ENCODE measurements at regions not wholly inside any gene's neighbourhood (a gene's known extent, or its start where the extent isn't known, plus 50 kb on each side); places are given as distances from the start of the nearest gene placed in this dataset.

DNA sequence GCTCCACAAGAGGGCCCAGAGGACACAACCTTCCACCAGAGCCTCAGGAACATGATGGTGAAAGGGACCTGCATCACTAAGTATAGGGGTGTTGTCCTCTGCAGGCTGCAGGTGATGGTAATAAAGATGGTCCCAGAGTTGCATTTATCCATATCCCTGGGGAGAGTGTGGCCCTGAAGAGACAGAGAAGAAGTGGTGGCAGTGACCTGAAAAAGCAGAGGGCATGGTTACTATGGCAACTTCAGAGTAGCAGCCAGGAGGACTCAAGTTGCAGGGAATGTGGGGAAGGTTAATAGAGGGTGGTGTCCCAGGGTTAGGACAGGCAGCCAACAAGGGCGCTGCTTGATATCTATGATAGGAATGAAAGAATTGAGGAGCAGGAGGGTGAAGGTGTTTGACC lies 57.1 kb downstream of the HLA-A start:
- 87% methylated on average over 1 of the region's 1 CpG for WGBS

DNA sequence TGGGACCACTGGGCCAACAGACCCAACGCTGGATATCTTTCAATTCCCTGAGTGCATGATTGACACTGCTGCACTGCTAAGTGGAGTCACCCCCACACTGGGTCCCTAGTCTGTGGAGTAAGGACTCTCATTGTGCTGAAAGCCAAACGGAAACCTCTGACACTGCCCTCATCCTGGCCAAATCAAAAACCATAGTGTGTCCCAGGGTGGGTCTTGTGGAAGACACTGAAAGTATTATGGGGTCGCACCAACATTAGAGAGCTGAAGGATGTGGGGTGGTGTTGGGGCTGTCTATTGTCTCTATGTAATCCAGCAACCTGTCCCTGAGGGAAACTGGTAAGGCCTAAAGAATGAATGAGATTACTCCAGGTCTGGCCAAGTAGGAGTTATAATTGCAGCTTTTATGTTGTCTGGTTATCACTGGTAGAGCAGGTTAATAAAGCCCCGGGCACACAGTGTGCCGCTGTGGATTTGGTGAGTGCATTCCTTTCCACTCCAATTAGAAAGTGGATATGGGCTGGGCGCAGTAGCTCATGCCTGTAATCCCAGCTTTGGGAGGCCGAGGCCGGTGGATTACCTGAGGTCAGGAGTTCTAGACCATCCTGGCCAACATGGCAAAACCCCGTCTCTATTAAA lies 57.9 kb downstream of the HLA-A start:
- Histone ChIP-seq H3K9ac (ENCODE audit: low read depth, low read length) (no peak overlapping the region), H3K27me3 (ENCODE audit: insufficient read depth, low read length) (peaks cover 44% of the 10 kb centered on the region), H3K27ac (ENCODE audit: low read depth, low read length) (no peak overlapping the region), H3K4me1 (ENCODE audit: insufficient read depth, low read length) (no peaks in the 10 kb centered on the region), H3K4me3 (ENCODE audit: low read length) (no peak overlapping the region), H3K36me3 (ENCODE audit: insufficient read depth, low read length) (no peaks in the 10 kb centered on the region), H3K9me3 (ENCODE audit: insufficient read depth, low read depth, low read length) (no peaks in the 10 kb centered on the region)
- 90% methylated on average over 9 of the region's 9 CpGs for WGBS

More for the DNA sequence above, 57.1 kb downstream of the HLA-A start:
- peaks cover 35% of the 10 kb centered on the region for H3K27me3 ChIP-seq (ENCODE audit: insufficient read depth, low read length)
- H3K9me3 ChIP-seq (ENCODE audit: insufficient read depth, low read depth, low read length): no peaks in the 10 kb centered on the region
- H3K36me3 ChIP-seq (ENCODE audit: insufficient read depth, low read length): no peaks in the 10 kb centered on the region
- no peak overlapping the region for H3K27ac ChIP-seq (ENCODE audit: low read depth, low read length)
- H3K4me1 ChIP-seq (ENCODE audit: insufficient read depth, low read length): no peaks in the 10 kb centered on the region
- H3K9ac ChIP-seq (ENCODE audit: low read depth, low read length): no peak overlapping the region
- H3K4me3 ChIP-seq (ENCODE audit: low read length): no peak overlapping the region

DNA sequence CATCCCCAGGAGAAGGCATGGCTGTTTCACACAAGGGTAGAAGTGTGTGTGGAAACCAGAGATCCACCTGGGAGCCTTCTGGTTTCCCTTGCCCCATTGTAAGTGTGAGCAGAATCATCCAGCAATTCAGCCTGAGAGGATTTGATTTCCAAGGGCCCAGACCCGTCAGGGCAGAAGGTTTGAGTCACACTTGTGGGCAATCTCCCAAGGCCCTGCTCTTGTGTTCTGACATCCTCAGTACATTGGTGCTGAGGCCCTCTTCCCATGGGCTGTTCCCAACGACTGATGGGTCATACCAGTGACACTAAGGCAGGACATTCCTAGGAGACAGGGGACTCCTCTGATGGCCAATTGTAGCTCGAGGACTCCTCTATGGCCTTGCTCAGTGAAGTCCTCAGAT lies 58.2 kb upstream of the POLR1H start:
- Histone ChIP-seq H3K36me3 (ENCODE audit: insufficient read depth, low read length) (no peaks in the 10 kb centered on the region), H3K9me3 (ENCODE audit: insufficient read depth, low read depth, low read length) (no peaks in the 10 kb centered on the region), H3K9ac (ENCODE audit: low read depth, low read length) (no peak overlapping the region), H3K27ac (ENCODE audit: low read depth, low read length) (no peak overlapping the region), H3K4me1 (ENCODE audit: insufficient read depth, low read length) (no peaks in the 10 kb centered on the region), H3K4me3 (ENCODE audit: low read length) (no peak overlapping the region), H3K27me3 (ENCODE audit: insufficient read depth, low read length) (peaks cover 67% of the 10 kb centered on the region)
- 82% methylated on average over 3 of the region's 3 CpGs for WGBS

DNA sequence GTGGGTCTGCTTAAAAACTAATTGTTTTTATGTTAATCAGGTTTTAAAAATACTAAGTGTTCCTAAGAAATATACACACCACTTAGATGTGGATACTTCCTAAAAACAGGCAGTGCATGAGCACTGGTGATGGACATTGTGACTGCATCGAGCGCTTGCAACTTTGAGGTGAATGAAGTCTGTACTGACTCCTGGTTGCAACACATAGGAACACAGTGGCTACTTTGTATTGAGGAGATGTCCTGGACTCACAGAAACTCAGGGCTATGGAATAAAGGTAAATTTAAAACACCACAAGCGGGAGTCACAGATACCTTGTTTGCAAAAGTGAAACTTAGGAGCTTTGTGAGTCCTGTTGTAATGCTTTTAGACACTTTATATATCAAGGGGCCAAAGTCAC lies 55.6 kb upstream of the POLR1H start:
- H3K27ac ChIP-seq (ENCODE audit: low read depth, low read length): no peak overlapping the region
- H3K27me3 ChIP-seq (ENCODE audit: insufficient read depth, low read length): peaks cover 89% of the 10 kb centered on the region
- H3K9me3 ChIP-seq (ENCODE audit: insufficient read depth, low read depth, low read length): no peaks in the 10 kb centered on the region
- 84% methylated on average over 3 of the region's 3 CpGs for WGBS
- no peaks in the 10 kb centered on the region for H3K4me1 ChIP-seq (ENCODE audit: insufficient read depth, low read length)
- no peak overlapping the region for H3K9ac ChIP-seq (ENCODE audit: low read depth, low read length)
- H3K36me3 ChIP-seq (ENCODE audit: insufficient read depth, low read length): no peaks in the 10 kb centered on the region
- H3K4me3 ChIP-seq (ENCODE audit: low read length): no peak overlapping the region

DNA sequence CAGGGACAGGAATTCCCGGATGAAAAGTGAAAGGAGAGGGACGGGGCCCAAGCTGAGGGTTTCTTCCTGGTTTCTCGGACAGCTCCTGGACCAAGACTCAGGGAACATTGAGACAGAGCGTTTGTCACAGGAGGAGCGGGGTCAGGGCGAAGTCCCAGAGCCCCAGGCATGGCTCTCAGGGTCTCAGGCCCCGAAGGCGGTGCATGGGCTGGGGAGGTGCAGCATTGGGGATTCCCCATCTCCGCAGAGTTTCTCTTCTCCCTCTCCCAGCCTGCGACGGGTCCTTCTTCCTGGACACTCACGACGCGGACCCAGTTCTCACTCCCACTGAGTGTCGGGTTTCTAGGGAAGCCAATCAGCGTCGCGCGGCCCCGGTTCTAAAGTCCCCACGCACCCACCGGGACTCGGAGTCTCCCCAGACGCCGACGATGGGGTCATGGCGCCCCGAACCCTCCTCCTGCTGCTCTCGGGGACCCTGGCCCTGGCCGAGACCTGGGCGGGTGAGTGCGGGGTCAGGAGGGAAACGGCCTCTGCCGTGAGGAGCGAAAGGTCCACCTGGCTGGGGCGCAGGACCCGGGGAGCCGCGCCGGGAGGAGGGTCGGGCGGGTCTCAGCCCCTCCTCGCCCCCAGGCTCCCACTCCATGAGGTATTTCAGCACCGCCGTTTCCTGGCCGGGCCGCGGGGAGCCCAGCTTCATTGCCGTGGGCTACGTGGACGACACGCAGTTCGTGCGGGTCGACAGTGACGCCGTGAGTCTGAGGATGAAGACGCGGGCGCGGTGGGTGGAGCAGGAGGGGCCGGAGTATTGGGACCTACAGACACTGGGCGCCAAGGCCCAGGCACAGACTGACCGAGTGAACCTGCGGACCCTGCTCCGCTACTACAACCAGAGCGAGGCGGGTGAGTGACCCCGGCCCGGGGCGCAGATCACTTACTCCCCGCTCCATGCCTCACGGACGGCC lies 54.6 kb upstream of the POLR1H start:
- no peak overlapping the region; the same call in 1 of the 2 replicates for H3K9ac ChIP-seq (ENCODE audit: low read depth, low read length)
- H3K9me3 ChIP-seq (ENCODE audit: insufficient read depth, low read depth, low read length): no peaks in the 10 kb centered on the region
- WGBS: 4% methylated on average over 74 of the region's 74 CpGs
- no peaks in the 10 kb centered on the region for H3K4me1 ChIP-seq (ENCODE audit: insufficient read depth, low read length)
- H3K36me3 ChIP-seq (ENCODE audit: insufficient read depth, low read length): no peaks in the 10 kb centered on the region
- no peak overlapping the region for H3K27ac ChIP-seq (ENCODE audit: low read depth, low read length)
- H3K4me3 ChIP-seq (ENCODE audit: low read length): peak overlapping the region; percentile 59
- H3K27me3 ChIP-seq (ENCODE audit: insufficient read depth, low read length): peaks cover 86% of the 10 kb centered on the region

DNA sequence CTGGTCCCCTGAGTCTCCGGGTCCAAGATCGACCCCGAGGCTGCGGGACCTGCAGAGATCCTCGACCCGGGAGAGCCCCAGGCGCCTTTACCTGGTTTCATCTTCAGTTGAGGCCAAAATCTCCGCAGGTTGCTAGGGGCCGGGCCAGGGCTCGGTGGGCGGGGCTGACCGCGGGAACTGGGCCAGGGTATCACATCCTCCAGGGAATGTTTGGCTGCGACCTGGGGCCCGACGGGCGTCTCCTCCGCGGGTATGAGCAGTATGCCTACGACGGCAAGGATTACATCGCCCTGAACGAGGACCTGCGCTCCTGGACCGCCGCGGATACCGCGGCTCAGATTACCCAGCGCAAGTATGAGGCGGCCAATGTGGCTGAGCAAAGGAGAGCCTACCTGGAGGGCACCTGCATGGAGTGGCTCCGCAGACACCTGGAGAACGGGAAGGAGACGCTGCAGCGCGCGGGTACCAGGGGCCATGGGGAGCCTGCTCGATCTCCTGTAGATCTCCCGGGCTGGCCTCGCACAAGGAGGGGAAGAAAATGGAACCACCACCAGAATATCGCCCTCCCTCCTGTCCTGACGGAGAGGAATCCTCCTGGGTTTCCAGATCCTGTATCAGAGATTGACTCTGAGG lies 53.8 kb upstream of the POLR1H start:
- WGBS: 5% methylated on average over 42 of the region's 42 CpGs
- H3K36me3 ChIP-seq (ENCODE audit: insufficient read depth, low read length): no peaks in the 10 kb centered on the region
- no peak overlapping the region for H3K27ac ChIP-seq (ENCODE audit: low read depth, low read length)
- peak overlapping the region; percentile 59 for H3K4me3 ChIP-seq (ENCODE audit: low read length)
- no peaks in the 10 kb centered on the region for H3K4me1 ChIP-seq (ENCODE audit: insufficient read depth, low read length)
- H3K27me3 ChIP-seq (ENCODE audit: insufficient read depth, low read length): peaks cover 85% of the 10 kb centered on the region
- H3K9me3 ChIP-seq (ENCODE audit: insufficient read depth, low read depth, low read length): no peaks in the 10 kb centered on the region
- no peak overlapping the region; the same call in 1 of the 2 replicates for H3K9ac ChIP-seq (ENCODE audit: low read depth, low read length)

DNA sequence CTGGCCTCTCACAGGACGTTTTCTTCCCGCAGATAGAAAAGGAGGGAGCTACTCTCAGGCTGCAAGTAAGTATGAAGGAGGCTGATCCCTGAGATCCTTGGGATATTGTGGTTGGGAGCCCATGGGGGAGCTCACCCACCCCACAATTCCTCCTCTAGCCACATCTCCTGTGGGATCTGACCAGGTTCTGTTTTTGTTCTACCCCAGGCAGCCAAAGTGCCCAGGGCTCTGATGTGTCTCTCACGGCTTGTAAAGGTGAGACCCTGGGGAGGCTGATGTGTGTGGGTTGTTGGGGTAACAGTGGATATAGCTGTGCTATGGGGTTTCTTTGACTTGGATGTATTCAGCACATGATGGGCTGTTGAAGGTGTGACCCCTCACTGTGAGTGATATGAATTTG lies 52.0 kb upstream of the POLR1H start:
- Histone ChIP-seq H3K4me1 (ENCODE audit: insufficient read depth, low read length) (no peaks in the 10 kb centered on the region), H3K4me3 (ENCODE audit: low read length) (no peak overlapping the region), H3K36me3 (ENCODE audit: insufficient read depth, low read length) (no peaks in the 10 kb centered on the region), H3K27me3 (ENCODE audit: insufficient read depth, low read length) (peaks cover 67% of the 10 kb centered on the region), H3K9me3 (ENCODE audit: insufficient read depth, low read depth, low read length) (no peaks in the 10 kb centered on the region), H3K27ac (ENCODE audit: low read depth, low read length) (no peak overlapping the region), H3K9ac (ENCODE audit: low read depth, low read length) (no peak overlapping the region)
- WGBS: 94% methylated on average over 3 of the region's 3 CpGs
